ENCODE measurements at regions not wholly inside any gene's neighbourhood (a gene's known extent, or its start where the extent isn't known, plus 50 kb on each side); places are given as distances from the start of the nearest gene placed in this dataset.

- no peak for TF ChIP-seq EZH2 (IDR thresholded peaks at IDR 0.05; ENCODE audit: insufficient read depth, poor library complexity, severe bottlenecking)
- TF ChIP-seq EZH2phosphoT487 (IDR thresholded peaks at IDR 0.05; ENCODE audit: insufficient read depth, low read depth), result no peak
These were observed 447.8 kb upstream of the BCHE start for GRCh38 chr3:166285001-166285400.
